Mesendoderm (in vitro differentiated cells): ENCODE measurements at regions not wholly inside any gene's neighbourhood (a gene's known extent, or its start where the extent isn't known, plus 50 kb on each side); places are given as distances from the start of the nearest gene placed in this dataset.

Experiments
- DNase-seq: peaks from one replicate; pipeline ENCODE4 v3.0.0; 2013
- H2AK5ac ChIP-seq: 2 replicates; pipeline ENCODE4 v1.6.1; 2013; ENCODE audit warnings: low read length, inconsistent platforms
- H2BK120ac ChIP-seq: 2 replicates; pipeline ENCODE4 v1.6.1; 2013; ENCODE audit warnings: low read depth, mild to moderate bottlenecking, low read length, moderate library complexity, mixed read lengths
- H2BK15ac ChIP-seq: replicated peaks from 2 replicates; pipeline ENCODE4 v1.6.1; 2013; ENCODE audit warnings: low read depth, mild to moderate bottlenecking, moderate library complexity
- H2BK5ac ChIP-seq: 2 replicates; pipeline ENCODE4 v1.6.1; 2013; ENCODE audit warnings: low read length, inconsistent platforms
- H3K18ac ChIP-seq: 2 replicates; pipeline ENCODE4 v1.6.1; 2013; ENCODE audit warnings: mild to moderate bottlenecking, low read length, mixed read lengths
- H3K23ac ChIP-seq: one replicate; pipeline ENCODE4 v1.6.1; 2013; ENCODE audit warnings: low read length
- H3K27ac ChIP-seq: 2 replicates; pipeline ENCODE4 v1.5.1; 2013; ENCODE audit warnings: low read depth, mild to moderate bottlenecking, inconsistent platforms, low read length, moderate library complexity
- H3K27me3 ChIP-seq: 2 replicates; pipeline ENCODE4 v1.6.1; 2013; ENCODE audit warnings: low read length, control low read depth, mild to moderate bottlenecking, inconsistent platforms; ENCODE audit not compliant: insufficient read depth, poor library complexity
- H3K36me3 ChIP-seq: 2 replicates; pipeline ENCODE4 v1.6.1; 2013; ENCODE audit warnings: low read length, inconsistent platforms; ENCODE audit not compliant: control insufficient read depth, insufficient read depth
- H3K4ac ChIP-seq: one replicate; pipeline ENCODE4 v1.6.1; 2013; ENCODE audit warnings: low read depth, mild to moderate bottlenecking, low read length, moderate library complexity
- H3K4me1 ChIP-seq: 2 replicates; pipeline ENCODE4 v1.6.1; 2013; ENCODE audit warnings: low read depth, low read length, inconsistent platforms; ENCODE audit not compliant: control insufficient read depth
- H3K4me2 ChIP-seq: 2 replicates; pipeline ENCODE4 v1.6.1; 2013; ENCODE audit warnings: low read length
- H3K4me3 ChIP-seq: 2 replicates; pipeline ENCODE4 v1.5.1; 2013; ENCODE audit warnings: mild to moderate bottlenecking, low read length
- H3K56ac ChIP-seq: one replicate; pipeline ENCODE4 v1.6.1; 2013; ENCODE audit warnings: low read length
- H3K79me1 ChIP-seq: 2 replicates; pipeline ENCODE4 v1.6.1; 2013; ENCODE audit warnings: low read length, inconsistent platforms
- H3K79me2 ChIP-seq: 2 replicates; pipeline ENCODE4 v1.6.1; 2013; ENCODE audit warnings: mild to moderate bottlenecking, low read length; ENCODE audit not compliant: control insufficient read depth, insufficient read depth
- H3K9ac ChIP-seq: 2 replicates; pipeline ENCODE4 v1.6.1; 2013; ENCODE audit warnings: low read length, inconsistent platforms
- H4K5ac ChIP-seq: one replicate; pipeline ENCODE4 v1.6.1; 2013; ENCODE audit warnings: low read length
- H4K8ac ChIP-seq: one replicate; pipeline ENCODE4 v1.6.1; 2013; ENCODE audit warnings: low read depth, mild to moderate bottlenecking, control low read depth, low read length, moderate library complexity
- WGBS: extraction: QIAGEN DNeasy Blood & Tissue Kit; methylation state at CpG from one replicate; pipeline ENCODE4 v1.1.7; 2013; ENCODE audit warnings: low lambda C conversion rate, missing lambda C conversion rate; ENCODE audit not compliant: insufficient coverage; ENCODE audit errors: extremely low coverage; 5-methylcytosine and 5-hydroxymethylcytosine counted together

DNA sequence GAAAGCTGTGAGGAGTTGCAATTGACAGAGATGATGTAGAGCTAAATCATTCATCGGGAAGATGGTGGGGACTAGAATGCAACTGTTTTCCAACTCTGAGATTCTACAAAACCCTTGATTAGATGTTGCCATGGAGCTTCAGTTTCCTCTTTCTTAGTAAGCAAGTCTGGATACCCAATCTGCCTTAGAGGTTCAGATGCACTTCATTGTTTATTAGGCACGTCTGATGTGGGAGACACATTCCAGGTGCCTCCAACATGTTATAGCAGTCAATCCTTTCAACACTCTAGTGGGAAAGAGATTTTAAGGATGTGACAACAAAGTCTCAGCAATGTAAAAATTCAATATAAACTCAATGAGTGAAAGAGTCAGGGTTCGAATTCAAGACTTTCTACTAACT is 291.3 kb upstream of the PHYHIPL start:
- H3K36me3 ChIP-seq, result no peaks in the 10 kb centered on the region
- H3K23ac ChIP-seq, result no peak overlapping the region
- no peak overlapping the region for H2BK5ac ChIP-seq
- no peak overlapping the region for H3K18ac ChIP-seq
- no peak overlapping the region for H2AK5ac ChIP-seq
- no peaks in the 10 kb centered on the region for H3K27me3 ChIP-seq
- no peaks in the 10 kb centered on the region for H3K4me1 ChIP-seq
- no peak overlapping the region for H3K4ac ChIP-seq
- no peak overlapping the region for H2BK120ac ChIP-seq
- no peak overlapping the region for H3K56ac ChIP-seq
- H3K9ac ChIP-seq, result no peak overlapping the region
- H3K79me1 ChIP-seq, result no peaks in the 10 kb centered on the region
- no peak overlapping the region for H3K27ac ChIP-seq
- WGBS, result no CpG with 5 or more reads among the region's 3 CpGs
- H2BK15ac ChIP-seq, result no peak overlapping the region
- H4K8ac ChIP-seq, result no peak overlapping the region
- DNase-seq, result no peak
- no peak overlapping the region for H4K5ac ChIP-seq
- H3K4me2 ChIP-seq, result no peak overlapping the region
- H3K79me2 ChIP-seq, result no peaks in the 10 kb centered on the region
- H3K4me3 ChIP-seq, result no peak overlapping the region

DNA sequence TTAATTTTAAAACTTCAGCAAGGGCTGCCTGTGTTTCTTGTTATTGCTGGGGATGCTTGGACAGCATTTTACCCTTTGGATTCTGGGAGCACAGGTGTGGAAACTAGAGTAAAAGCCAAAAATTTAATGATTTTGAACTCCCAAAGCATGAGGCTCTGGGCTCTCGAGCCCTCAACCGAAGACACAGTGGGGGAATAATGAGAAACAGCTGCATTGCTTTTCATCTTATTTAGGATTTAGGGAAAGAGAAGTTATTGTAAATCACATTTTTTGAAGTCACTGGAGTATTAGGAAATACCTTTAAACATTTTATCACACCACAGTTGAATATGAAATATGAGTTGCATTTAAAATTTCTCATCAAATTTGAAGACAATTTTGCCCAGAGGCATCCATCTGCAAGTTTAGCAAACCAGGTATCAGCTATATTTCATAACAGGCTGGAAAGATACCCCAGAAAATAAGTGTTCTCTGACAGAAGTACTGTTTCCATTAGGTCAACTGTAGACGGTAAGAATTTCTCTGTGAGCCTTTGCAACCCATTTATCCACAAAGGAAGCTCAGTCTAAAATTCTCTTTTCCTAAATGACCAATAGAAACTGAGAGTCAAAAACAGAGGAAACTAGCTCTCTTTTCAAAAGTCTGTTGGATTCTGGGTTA is 290.6 kb upstream of the PHYHIPL start:
- Histone ChIP-seq H2BK15ac (no peak overlapping the region), H4K8ac (no peak overlapping the region), H3K4me3 (no peak overlapping the region), H4K5ac (no peak overlapping the region), H2BK5ac (no peak overlapping the region), H3K4me2 (no peak overlapping the region), H3K56ac (no peak overlapping the region), H3K23ac (no peak overlapping the region), H3K9ac (no peak overlapping the region), H3K79me2 (no peaks in the 10 kb centered on the region), H3K18ac (no peak overlapping the region), H2BK120ac (no peak overlapping the region), H2AK5ac (no peak overlapping the region), H3K27me3 (no peaks in the 10 kb centered on the region), H3K4ac (no peak overlapping the region), H3K79me1 (no peaks in the 10 kb centered on the region), H3K4me1 (no peaks in the 10 kb centered on the region), H3K27ac (no peak overlapping the region), H3K36me3 (no peaks in the 10 kb centered on the region)
- DNase-seq, result no peak
- no CpG with 5 or more reads among the region's 3 CpGs for WGBS

DNA sequence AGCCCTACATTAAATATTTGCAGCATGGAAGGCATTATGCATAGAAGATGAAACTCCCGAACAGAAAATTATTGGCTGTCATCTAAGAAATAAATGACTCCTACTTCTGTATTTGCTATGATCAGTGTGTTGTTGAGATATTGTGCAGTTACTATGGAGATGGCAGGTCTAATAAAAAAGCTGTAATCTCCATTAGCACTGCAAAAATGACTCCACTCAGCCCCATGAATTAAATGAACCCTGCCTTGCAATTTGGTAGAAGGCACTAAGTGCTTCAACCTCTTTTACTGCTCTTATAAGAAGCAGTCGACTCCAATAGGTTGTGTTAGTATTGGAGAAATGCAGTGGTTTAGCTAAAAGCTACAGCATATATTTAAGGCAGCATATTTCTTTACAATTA is 290.0 kb upstream of the PHYHIPL start:
- Histone ChIP-seq H2BK5ac (no peak overlapping the region), H3K4me3 (no peak overlapping the region), H4K5ac (no peak overlapping the region), H3K27me3 (no peaks in the 10 kb centered on the region), H3K36me3 (no peaks in the 10 kb centered on the region), H2BK120ac (no peak overlapping the region), H3K79me1 (no peaks in the 10 kb centered on the region), H2BK15ac (no peak overlapping the region), H3K27ac (no peak overlapping the region), H3K9ac (no peak overlapping the region), H3K4ac (no peak overlapping the region), H3K18ac (no peak overlapping the region), H4K8ac (no peak overlapping the region), H3K79me2 (no peaks in the 10 kb centered on the region), H2AK5ac (no peak overlapping the region), H3K56ac (no peak overlapping the region), H3K4me1 (no peaks in the 10 kb centered on the region), H3K23ac (no peak overlapping the region), H3K4me2 (no peak overlapping the region)
- no CpG with 5 or more reads among the region's 2 CpGs for WGBS
- DNase-seq, result no peak

DNA sequence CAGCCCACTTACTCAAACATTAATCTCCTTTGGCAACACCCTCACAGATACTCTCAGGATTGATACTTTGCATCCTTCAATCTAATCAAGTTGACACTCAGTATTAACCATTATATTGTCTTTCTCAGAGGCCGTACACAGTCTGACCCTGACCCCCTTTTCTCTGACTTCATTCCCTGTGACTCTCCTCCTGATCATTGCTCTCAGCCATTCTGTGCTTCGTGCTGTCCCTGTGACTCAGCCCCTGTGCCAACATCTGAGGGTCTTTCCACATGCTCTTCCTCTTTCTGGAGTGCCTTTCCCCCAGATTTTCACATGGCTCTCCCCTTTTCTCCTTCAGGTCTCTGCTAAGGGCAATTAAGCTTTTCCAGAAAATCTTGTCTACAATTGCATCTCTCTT is 289.0 kb upstream of the PHYHIPL start:
- no CpG with 5 or more reads among the region's 2 CpGs for WGBS
- Histone ChIP-seq H2BK120ac (no peak overlapping the region), H2BK15ac (no peak overlapping the region), H2BK5ac (no peak overlapping the region), H4K8ac (no peak overlapping the region), H3K79me2 (no peaks in the 10 kb centered on the region), H3K4me3 (no peak overlapping the region), H4K5ac (no peak overlapping the region), H3K18ac (no peak overlapping the region), H3K79me1 (no peaks in the 10 kb centered on the region), H2AK5ac (no peak overlapping the region), H3K27me3 (no peaks in the 10 kb centered on the region), H3K36me3 (no peaks in the 10 kb centered on the region), H3K4me2 (no peak overlapping the region), H3K23ac (no peak overlapping the region), H3K27ac (no peak overlapping the region), H3K9ac (no peak overlapping the region), H3K4ac (no peak overlapping the region), H3K4me1 (no peaks in the 10 kb centered on the region), H3K56ac (no peak overlapping the region)
- no peak for DNase-seq

DNA sequence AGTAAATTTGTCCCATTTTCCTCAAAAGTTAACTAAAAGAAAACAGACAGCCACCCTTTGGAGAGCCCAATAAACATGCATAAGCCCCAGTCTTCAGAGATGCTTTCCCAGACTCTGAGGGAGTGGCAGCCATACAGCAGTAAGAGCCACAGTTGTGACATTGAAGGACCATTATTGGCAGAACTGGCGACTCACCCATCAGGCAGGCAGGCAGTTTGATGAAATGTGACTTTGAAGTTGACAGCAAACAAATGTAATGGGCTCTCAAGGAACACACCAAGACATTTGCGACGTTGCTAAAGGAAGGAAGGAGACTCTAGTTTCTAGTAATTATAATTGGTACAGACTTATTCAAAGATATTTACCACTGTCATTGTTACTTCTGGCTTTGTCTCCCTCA is 287.5 kb upstream of the PHYHIPL start:
- H3K23ac ChIP-seq, result no peak overlapping the region
- H4K8ac ChIP-seq, result no peak overlapping the region
- H2BK5ac ChIP-seq, result no peak overlapping the region
- H3K4me2 ChIP-seq, result no peak overlapping the region
- no CpG with 5 or more reads among the region's 3 CpGs for WGBS
- H3K27ac ChIP-seq, result no peak overlapping the region
- no peak overlapping the region for H4K5ac ChIP-seq
- no peak overlapping the region for H2AK5ac ChIP-seq
- no peaks in the 10 kb centered on the region for H3K79me2 ChIP-seq
- no peak overlapping the region for H3K9ac ChIP-seq
- H3K4me3 ChIP-seq, result no peak overlapping the region
- no peak overlapping the region for H2BK15ac ChIP-seq
- DNase-seq, result no peak
- H3K79me1 ChIP-seq, result no peaks in the 10 kb centered on the region
- H2BK120ac ChIP-seq, result no peak overlapping the region
- H3K18ac ChIP-seq, result no peak overlapping the region
- no peak overlapping the region for H3K56ac ChIP-seq
- no peaks in the 10 kb centered on the region for H3K36me3 ChIP-seq
- no peak overlapping the region for H3K4ac ChIP-seq
- no peaks in the 10 kb centered on the region for H3K4me1 ChIP-seq
- H3K27me3 ChIP-seq, result no peaks in the 10 kb centered on the region

DNA sequence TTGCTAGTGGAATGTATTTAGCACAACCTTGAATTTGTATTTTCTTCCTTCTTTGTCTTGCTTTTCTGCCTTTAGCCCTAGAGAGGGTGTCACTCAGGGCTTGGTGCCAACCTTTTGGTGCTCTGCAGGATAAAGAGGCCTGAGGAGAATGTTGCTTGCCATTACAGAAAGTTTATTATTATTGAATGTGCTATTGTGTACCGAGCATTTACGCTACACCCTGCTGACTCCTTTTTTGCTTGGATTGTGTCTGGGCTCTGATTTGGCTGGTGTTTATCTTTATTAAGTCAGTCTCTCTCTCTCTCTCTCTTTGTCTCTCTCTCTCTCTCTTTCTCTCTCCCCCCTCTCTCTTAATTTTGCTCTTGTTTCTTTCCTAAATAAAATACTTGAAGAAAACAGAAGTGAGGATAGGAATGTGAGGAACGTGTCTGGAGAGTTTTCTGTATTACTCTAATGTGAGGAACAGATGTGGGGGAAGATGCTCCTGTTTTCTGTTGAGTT is 284.4 kb upstream of the PHYHIPL start:
- no peaks in the 10 kb centered on the region for H3K36me3 ChIP-seq
- no peaks in the 10 kb centered on the region for H3K4me1 ChIP-seq
- no peak overlapping the region for H3K23ac ChIP-seq
- WGBS, result no CpG with 5 or more reads among the region's 3 CpGs
- H3K27ac ChIP-seq, result no peak overlapping the region
- H3K79me1 ChIP-seq, result no peaks in the 10 kb centered on the region
- no peak overlapping the region for H3K4me2 ChIP-seq
- H4K8ac ChIP-seq, result no peak overlapping the region
- no peak overlapping the region for H3K56ac ChIP-seq
- H3K79me2 ChIP-seq, result no peaks in the 10 kb centered on the region
- no peak overlapping the region for H3K9ac ChIP-seq
- H2BK120ac ChIP-seq, result no peak overlapping the region
- H3K27me3 ChIP-seq, result no peaks in the 10 kb centered on the region
- no peak overlapping the region for H3K4me3 ChIP-seq
- H3K18ac ChIP-seq, result no peak overlapping the region
- no peak overlapping the region for H2BK5ac ChIP-seq
- DNase-seq, result no peak
- H2AK5ac ChIP-seq, result no peak overlapping the region
- H4K5ac ChIP-seq, result no peak overlapping the region
- H2BK15ac ChIP-seq, result no peak overlapping the region
- H3K4ac ChIP-seq, result no peak overlapping the region
